Sigmoid colon (tissue), 3 donors: ENCODE measurements at regions not wholly inside any gene's neighbourhood (a gene's known extent, or its start where the extent isn't known, plus 50 kb on each side); places are given as distances from the start of the nearest gene placed in this dataset.

Experiments
- POLR2A ChIP-seq, 2 donors: fragments of 450-650 bp; IDR thresholded peaks; one replicate each; pipeline ENCODE4 v1.6.1; 2016; ENCODE audit warnings: antibody characterized with exemption in 2 of 2, mild to moderate bottlenecking in 2 of 2, moderate library complexity in 2 of 2
- TF ChIP-seq, protein P1 (sequence below), 4 experiments: fragments of 450-650 bp in 3 of 4; fragments of 200-600 bp in 1 of 4; IDR thresholded peaks; one replicate each; pipeline ENCODE4 v1.5.1; 2016 to 2019; ENCODE audit warnings: antibody characterized with exemption in 4 of 4, mild to moderate bottlenecking in 3 of 4, moderate library complexity in 2 of 4

DNA sequence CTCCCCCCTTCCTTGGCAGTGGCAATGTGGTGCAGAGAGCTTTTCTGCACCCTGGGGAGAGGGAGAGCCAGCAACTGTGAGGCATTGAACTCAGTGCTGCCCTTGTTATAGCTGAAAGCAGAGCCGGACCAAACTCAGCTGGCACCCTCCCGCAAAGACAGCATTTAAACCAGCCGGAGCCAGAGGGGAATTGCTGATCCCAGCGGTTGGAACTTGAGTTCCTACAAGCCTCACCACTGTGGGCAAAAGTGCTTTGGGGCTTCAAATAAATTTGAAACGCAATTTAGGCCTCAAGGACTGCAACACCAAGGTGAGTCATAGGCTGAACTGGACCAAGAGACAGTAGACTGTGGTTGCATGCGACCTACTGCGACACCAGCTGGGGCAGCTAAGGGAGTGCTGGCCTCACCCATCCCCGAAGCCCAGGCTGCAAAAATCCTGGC, 207.6 kb upstream of the CDKN2B start:
- TF ChIP-seq, protein P1, sequence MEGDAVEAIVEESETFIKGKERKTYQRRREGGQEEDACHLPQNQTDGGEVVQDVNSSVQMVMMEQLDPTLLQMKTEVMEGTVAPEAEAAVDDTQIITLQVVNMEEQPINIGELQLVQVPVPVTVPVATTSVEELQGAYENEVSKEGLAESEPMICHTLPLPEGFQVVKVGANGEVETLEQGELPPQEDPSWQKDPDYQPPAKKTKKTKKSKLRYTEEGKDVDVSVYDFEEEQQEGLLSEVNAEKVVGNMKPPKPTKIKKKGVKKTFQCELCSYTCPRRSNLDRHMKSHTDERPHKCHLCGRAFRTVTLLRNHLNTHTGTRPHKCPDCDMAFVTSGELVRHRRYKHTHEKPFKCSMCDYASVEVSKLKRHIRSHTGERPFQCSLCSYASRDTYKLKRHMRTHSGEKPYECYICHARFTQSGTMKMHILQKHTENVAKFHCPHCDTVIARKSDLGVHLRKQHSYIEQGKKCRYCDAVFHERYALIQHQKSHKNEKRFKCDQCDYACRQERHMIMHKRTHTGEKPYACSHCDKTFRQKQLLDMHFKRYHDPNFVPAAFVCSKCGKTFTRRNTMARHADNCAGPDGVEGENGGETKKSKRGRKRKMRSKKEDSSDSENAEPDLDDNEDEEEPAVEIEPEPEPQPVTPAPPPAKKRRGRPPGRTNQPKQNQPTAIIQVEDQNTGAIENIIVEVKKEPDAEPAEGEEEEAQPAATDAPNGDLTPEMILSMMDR (IDR thresholded peaks at IDR 0.05), result no peak
- no peak for TF ChIP-seq POLR2A (IDR thresholded peaks at IDR 0.05)
